Endothelial cell of umbilical vein (primary cell): ENCODE measurements at regions not wholly inside any gene's neighbourhood (a gene's known extent, or its start where the extent isn't known, plus 50 kb on each side); places are given as distances from the start of the nearest gene placed in this dataset.

Source experiments
- BruUV-seq: library from RNA; stranded (reverse); fragments of 400-500 nt; replicated peaks from 2 replicates; lab custom pipeline; 2021; lab: Mats Ljungman, UMichigan
- CTCF ChIA-PET: fragments of 300-600, 350-600 bp; sonication (Branson Sonifier 250); formaldehyde crosslinking; loops from one replicate; lab custom pipeline; 2021; ENCODE audit warnings: antibody characterized with exemption, inconsistent platforms; lab: Charles Lee
- POLR2A ChIA-PET: fragments of 300-600, 350-600 bp; sonication (Branson Sonifier 250); formaldehyde crosslinking; loops from one replicate; lab custom pipeline; 2021; ENCODE audit warnings: antibody characterized with exemption, inconsistent platforms; lab: Charles Lee
- DNase-seq: peaks from one replicate; pipeline ENCODE4 v3.0.0-alpha.2; 2011; ENCODE audit warnings: low read depth, low spot score
- FAIRE-seq: peaks from 2 replicates; lab custom pipeline; 2011; peaks lifted over from hg19 to GRCh38; lab: Jason Lieb, UNC
- H2AFZ ChIP-seq: 2 replicates; pipeline ENCODE4 v1.6.0; 2012; ENCODE audit warnings: low read depth, low read length, control low read depth, inconsistent platforms
- H3K27ac ChIP-seq: 2 replicates; pipeline ENCODE4 v1.5.1; 2011; ENCODE audit warnings: low read depth, mild to moderate bottlenecking, control low read depth, low read length, moderate library complexity; ENCODE audit not compliant: insufficient read depth
- H3K27me3 ChIP-seq, 2 experiments: 2 replicates each; pipeline versions ENCODE4 v1.6.0 to v1.6.1; 2011; ENCODE audit warnings: low read length in 2 of 2, mixed read lengths in 1 of 2; ENCODE audit not compliant: control insufficient read depth in 2 of 2, insufficient read depth in 2 of 2
- H3K36me3 ChIP-seq, 2 experiments: 2 replicates in 1 of 2; 3 replicates in 1 of 2; pipeline ENCODE4 v1.5.1; 2011; ENCODE audit warnings: low read length in 2 of 2, mild to moderate bottlenecking in 1 of 2, moderate library complexity in 1 of 2; ENCODE audit not compliant: control insufficient read depth in 2 of 2, insufficient read depth in 2 of 2; ENCODE audit errors: extremely low read depth in 1 of 2
- H3K4me1 ChIP-seq: 3 replicates; pipeline ENCODE4 v1.5.1; 2011; ENCODE audit warnings: mild to moderate bottlenecking, low read length; ENCODE audit not compliant: control insufficient read depth, insufficient read depth; ENCODE audit errors: extremely low read depth
- H3K4me2 ChIP-seq: 2 replicates; pipeline ENCODE4 v1.6.1; 2011; ENCODE audit warnings: low read length, control low read depth, mixed read lengths; ENCODE audit not compliant: insufficient read depth
- H3K4me3 ChIP-seq, 3 experiments: fragments of 200-600 bp in 1 of 3; sonication (generic), shearing (Covaris generic) in 1 of 3; replicated peaks in 1 of 3; 2 replicates each; pipeline ENCODE4 v1.5.1; 2011 to 2016; ENCODE audit warnings: control low read depth in 3 of 3, low read length in 3 of 3, mild to moderate bottlenecking in 2 of 3, inconsistent platforms in 1 of 3, low read depth in 1 of 3, moderate library complexity in 1 of 3; ENCODE audit not compliant: insufficient read depth in 1 of 3
- H3K79me2 ChIP-seq: 2 replicates; pipeline ENCODE4 v1.6.0; 2012; ENCODE audit warnings: low read length, inconsistent platforms; ENCODE audit not compliant: control insufficient read depth, insufficient read depth
- H3K9ac ChIP-seq: replicated peaks from 2 replicates; pipeline ENCODE3; 2011; ENCODE audit warnings: low read length, control low read depth; ENCODE audit not compliant: insufficient read depth; ENCODE audit errors: extremely low read depth
- H3K9me1 ChIP-seq: replicated peaks from 3 replicates; pipeline ENCODE4 v1.6.0; 2011; ENCODE audit warnings: mild to moderate bottlenecking, low read length; ENCODE audit not compliant: control insufficient read depth, insufficient read depth; ENCODE audit errors: extremely low read depth
- H3K9me3 ChIP-seq: replicated peaks from 2 replicates; pipeline ENCODE4 v1.5.1; 2012; ENCODE audit warnings: low read length, inconsistent platforms; ENCODE audit not compliant: control insufficient read depth, insufficient read depth
- H4K20me1 ChIP-seq: replicated peaks from 2 replicates; pipeline ENCODE3; 2011; ENCODE audit warnings: mild to moderate bottlenecking, low read length; ENCODE audit not compliant: control insufficient read depth, insufficient read depth; ENCODE audit errors: extremely low read depth
- CTCF ChIP-seq, 2 donors: IDR thresholded peaks; 1 replicate in 1 of 2; 2 replicates in 1 of 2; pipeline ENCODE4 v1.5.1; 2011; ENCODE audit warnings: low read length in 2 of 2, mild to moderate bottlenecking in 2 of 2, moderate library complexity in 2 of 2, control low read depth in 1 of 2, inconsistent platforms in 1 of 2, low read depth in 1 of 2; ENCODE audit not compliant: insufficient read depth in 1 of 2; ENCODE audit errors: extremely low read depth in 1 of 2
- EZH2 ChIP-seq: IDR thresholded peaks from 2 replicates; pipeline ENCODE4 v1.6.1; 2012; ENCODE audit warnings: borderline replicate concordance, low read depth, mild to moderate bottlenecking, moderate library complexity, low read length, inconsistent platforms; ENCODE audit not compliant: severe bottlenecking
- FOS ChIP-seq: IDR thresholded peaks from 2 replicates; pipeline ENCODE4 v1.6.1; 2011; ENCODE audit warnings: mild to moderate bottlenecking, low read length, moderate library complexity, borderline replicate concordance; ENCODE audit not compliant: insufficient read depth
- GATA2 ChIP-seq: IDR thresholded peaks from 2 replicates; pipeline ENCODE4 v1.7.0; 2011; ENCODE audit warnings: low read depth, mild to moderate bottlenecking, moderate library complexity, mixed read lengths, low read length; ENCODE audit not compliant: insufficient read length, insufficient read depth
- JUN ChIP-seq: IDR thresholded peaks from 2 replicates; pipeline ENCODE4 v1.6.1; 2011; ENCODE audit warnings: borderline replicate concordance, low read depth; ENCODE audit not compliant: insufficient read length, insufficient read depth
- MAX ChIP-seq: IDR thresholded peaks from 2 replicates; pipeline ENCODE4 v1.6.1; 2011; ENCODE audit not compliant: insufficient read depth, insufficient read length
- MYC ChIP-seq: IDR thresholded peaks from one replicate; pipeline ENCODE4 v1.6.1; 2011; ENCODE audit warnings: mild to moderate bottlenecking, low read depth, low read length
- POLR2A ChIP-seq: IDR thresholded peaks from 2 replicates; pipeline ENCODE4 v1.6.1; 2012; ENCODE audit warnings: low read depth, mild to moderate bottlenecking, control low read depth, low read length
- POLR2AphosphoS5 ChIP-seq: IDR thresholded peaks from 2 replicates; pipeline ENCODE4 v1.6.1; 2012; ENCODE audit warnings: low read depth, mild to moderate bottlenecking, control low read depth, low read length, moderate library complexity; ENCODE audit not compliant: insufficient read depth
- dilution Hi-C: fragments of 300-500 bp; cut with MboI; formaldehyde crosslinking; loops from one replicate; pipeline ENCODE4 v1.15.0; 2019; ENCODE audit warnings: low sequenced_read_pairs; ENCODE audit not compliant: extremely low pct_ligation_motif_present
- intact Hi-C: fragments of 100-400 bp; cut with micrococcal nuclease; formaldehyde crosslinking; loops from one replicate; pipeline ENCODE4 v1.10.0; 2022

GRCh38 chr14:94974893-94975292 is 182.4 kb downstream of the DICER1 start:
- Histone ChIP-seq H3K79me2 (no peaks in the 10 kb centered on the region), H3K9ac (no peak overlapping the region), H3K9me1 (no peaks in the 10 kb centered on the region), H3K4me2 (no peak overlapping the region), H2AFZ (no peak overlapping the region), H3K27ac (no peak overlapping the region), H3K4me3 (no peak overlapping the region), H3K27me3 (no peaks in the 10 kb centered on the region), H3K9me3 (no peaks in the 10 kb centered on the region), H3K4me1 (no peaks in the 10 kb centered on the region), H3K36me3 (no peaks in the 10 kb centered on the region), H4K20me1 (no peaks in the 10 kb centered on the region)
- ChIA-PET POLR2A (no interaction called here), CTCF (no interaction called here)
- DNase-seq (no peak), FAIRE-seq (no peak)
- intact Hi-C loops (no loop called here), dilution Hi-C loops (no loop called here)
- BruUV-seq, result no TSS peak
- TF ChIP-seq CTCF (IDR thresholded peaks at IDR 0.05; ENCODE audit: extremely low read depth in 1 of 2, insufficient read depth in 1 of 2, low read depth in 1 of 2, low read length in 2 of 2), result no peak
- no peak for TF ChIP-seq FOS
- no peak for TF ChIP-seq EZH2
- no peak for TF ChIP-seq POLR2A
- no peak for TF ChIP-seq POLR2AphosphoS5
- TF ChIP-seq MYC, result no peak
- TF ChIP-seq JUN, result no peak
- TF ChIP-seq GATA2, result no peak
- TF ChIP-seq MAX, result no peak
